ENCODE measurements at regions not wholly inside any gene's neighbourhood (a gene's known extent, or its start where the extent isn't known, plus 50 kb on each side); places are given as distances from the start of the nearest gene placed in this dataset.

- Histone ChIP-seq H2BK20ac (ENCODE audit: low read length) (no peak overlapping the region), H3K4me2 (ENCODE audit: insufficient read depth in 1 of 2, low read depth in 2 of 2, low read length in 2 of 2) (no peak overlapping the region), H3K4me3 (ENCODE audit: extremely low read depth in 1 of 4, insufficient read depth in 2 of 4, low read depth in 3 of 4, low read length in 4 of 4) (no peak overlapping the region), H2BK120ac (replicated peaks; ENCODE audit: low read depth, low read length) (no peak overlapping the region), H3K14ac (ENCODE audit: insufficient read length) (no peak overlapping the region), H3K4me1 (replicated peaks in 1 of 4; ENCODE audit: control insufficient read depth in 3 of 4, insufficient read depth in 4 of 4, low read length in 3 of 4) (peaks cover 0 to 17% (median 6%) of the 10 kb centered on the region in 4 experiments; a peak in 4 of 7 replicates), H3K23me2 (ENCODE audit: low read depth, low read length) (no peaks in the 10 kb centered on the region), H4K20me1 (replicated peaks in 1 of 2; ENCODE audit: control insufficient read depth in 1 of 2, insufficient read depth in 2 of 2, low read length in 2 of 2) (no peaks in the 10 kb centered on the region), H3K79me1 (ENCODE audit: low read depth, low read length) (no peaks in the 10 kb centered on the region), H2BK5ac (ENCODE audit: low read depth, low read length) (no peak overlapping the region), H2BK12ac (ENCODE audit: low read depth, low read length) (no peak overlapping the region), H4K5ac (ENCODE audit: insufficient read length, low read depth, low read length) (no peak overlapping the region), H3K27ac (ENCODE audit: low read depth, low read length) (no peak overlapping the region), H3K23ac (ENCODE audit: insufficient read length) (no peak overlapping the region), H3K36me3 (ENCODE audit: control insufficient read depth in 2 of 4, insufficient read depth in 4 of 4, low read length in 3 of 4) (no peaks in the 10 kb centered on the region), H2AFZ (ENCODE audit: low read length) (no peak overlapping the region), H2AK5ac (ENCODE audit: low read depth, low read length) (no peak overlapping the region), H3K9ac (replicated peaks in 1 of 4; ENCODE audit: extremely low read depth in 1 of 4, low read depth in 3 of 4, low read length in 3 of 4) (no peak overlapping the region), H3K4ac (replicated peaks; ENCODE audit: insufficient read length, low read depth, low read length) (no peak overlapping the region), H4K91ac (replicated peaks; ENCODE audit: insufficient read length, low read length) (no peak overlapping the region), H3K27me3 (replicated peaks in 1 of 4; ENCODE audit: control insufficient read depth in 3 of 4, extremely low read depth in 1 of 4, insufficient read depth in 3 of 4, low read length in 3 of 4) (no peaks in the 10 kb centered on the region), H2BK15ac (ENCODE audit: low read length) (no peak overlapping the region), H4K8ac (ENCODE audit: extremely low read depth, insufficient read depth, low read length) (no peak overlapping the region), H3K56ac (replicated peaks; ENCODE audit: insufficient read length, low read depth, low read length) (no peak overlapping the region), H3K18ac (ENCODE audit: extremely low read depth, low read length) (no peak overlapping the region), H3K79me2 (ENCODE audit: control insufficient read depth in 1 of 2, insufficient read depth in 2 of 2, low read length in 2 of 2) (no peaks in the 10 kb centered on the region), H3K9me3 (ENCODE audit: insufficient read depth in 2 of 2, low read depth in 1 of 2, low read length in 1 of 2) (no peaks in the 10 kb centered on the region)
- ChIA-PET CTCF (ENCODE audit: partially characterized antibody) (interaction anchor here (1.2 to 1.5 kb wide), 2 partner anchors 13 to 54 kb away, joined by 3 to 5 read pairs; no protein-coding TSS in a partner anchor), POLR2A (ENCODE audit: partially characterized antibody) (no interaction called here)
- WGBS, 2 experiments (ENCODE audit: extremely low coverage in 1 of 2, insufficient coverage in 1 of 2, insufficient read length in 1 of 2, insufficient replicate concordance in 2 of 2, low coverage in 1 of 2, low lambda C conversion rate in 2 of 2, missing lambda C conversion rate in 1 of 2), result 76% methylated on average over 9 of the region's 9 CpGs; no CpG with 5 or more reads in 1 of the 2 experiments
- no peak for FAIRE-seq
- no peak for DNase-seq (ENCODE audit: low read depth in 1 of 2, low spot score in 2 of 2)
- no peak for TF ChIP-seq SIN3A (conservative IDR thresholded peaks at IDR 0.05 in 1 of 2, IDR thresholded peaks at IDR 0.05 in 1 of 2; ENCODE audit: low read depth in 1 of 2, low read length in 2 of 2)
- TF ChIP-seq BRCA1 (IDR thresholded peaks at IDR 0.05; ENCODE audit: low read depth, low read length), result no peak
- TF ChIP-seq TCF12 (IDR thresholded peaks at IDR 0.05; ENCODE audit: low read depth, low read length), result no peak
- no peak for TF ChIP-seq ASH2L (IDR thresholded peaks at IDR 0.05; ENCODE audit: low read length)
- TF ChIP-seq SIRT6 (IDR thresholded peaks at IDR 0.05; ENCODE audit: low read length), result no peak
- TF ChIP-seq HDAC2 (IDR thresholded peaks at IDR 0.05; ENCODE audit: borderline replicate concordance in 1 of 2, low read depth in 2 of 2, low read length in 2 of 2), result no peak
- TF ChIP-seq MAX (IDR thresholded peaks at IDR 0.05), result no peak
Observed at GRCh38 chr17:77837917-77838316, 120.6 kb upstream of the TNRC6C start.
